ENCODE measurements at regions not wholly inside any gene's neighbourhood (a gene's known extent, or its start where the extent isn't known, plus 50 kb on each side); places are given as distances from the start of the nearest gene placed in this dataset.

GRCh38 chr3:98980915-98981596 is 79.6 kb upstream of the DCBLD2 start:
- no peak for TF ChIP-seq ZC3H10 (CRISPR knock-in tag; IDR thresholded peaks at IDR 0.05)
- TF ChIP-seq PATZ1 (CRISPR knock-in tag; IDR thresholded peaks at IDR 0.05; ENCODE audit: borderline replicate concordance) = no peak
- TF ChIP-seq GLIS3 (CRISPR knock-in tag; IDR thresholded peaks at IDR 0.05) = no peak
- TF ChIP-seq BACH2 (CRISPR knock-in tag; IDR thresholded peaks at IDR 0.05; ENCODE audit: borderline replicate concordance) = no peak
- no peak for TF ChIP-seq ARNTL (CRISPR knock-in tag; IDR thresholded peaks at IDR 0.05; ENCODE audit: borderline replicate concordance, low read depth)
- TF ChIP-seq ZNF8 (CRISPR knock-in tag; IDR thresholded peaks at IDR 0.05) = no peak
- TF ChIP-seq PPARA (CRISPR knock-in tag; IDR thresholded peaks at IDR 0.05; ENCODE audit: borderline replicate concordance) = no peak
- no peak for TF ChIP-seq TCF4 (CRISPR knock-in tag; IDR thresholded peaks at IDR 0.05; ENCODE audit: borderline replicate concordance)
- TF ChIP-seq ZFP3 (CRISPR knock-in tag; IDR thresholded peaks at IDR 0.05) = no peak
- TF ChIP-seq SNAI2 (CRISPR knock-in tag; IDR thresholded peaks at IDR 0.05) = no peak
- TF ChIP-seq CSRNP3 (CRISPR knock-in tag; IDR thresholded peaks at IDR 0.05) = no peak
- no peak for TF ChIP-seq OSR1 (CRISPR knock-in tag; IDR thresholded peaks at IDR 0.05)

All from SK-N-SH treated with all-trans-retinoic acid at 6 μM for 48 hours (cell line).